ENCODE measurements at regions not wholly inside any gene's neighbourhood (a gene's known extent, or its start where the extent isn't known, plus 50 kb on each side); places are given as distances from the start of the nearest gene placed in this dataset.

- Histone ChIP-seq H3K9ac (ENCODE audit: low read length) (no peak overlapping the region), H2AFZ (ENCODE audit: low read length) (no peak overlapping the region), H3K4me3 (ENCODE audit: low read depth, low read length, poor library complexity, severe bottlenecking) (no peak overlapping the region), H3K27me3 (ENCODE audit: insufficient read depth, low read length) (no peaks in the 10 kb centered on the region), H3K9me2 (ENCODE audit: low read depth, low read length) (no peaks in the 10 kb centered on the region), H3K4me2 (ENCODE audit: low read length) (no peak overlapping the region), H3K79me2 (ENCODE audit: insufficient read depth, low read length) (no peaks in the 10 kb centered on the region), H3F3A (ENCODE audit: insufficient read depth, low read length) (no peaks in the 10 kb centered on the region), H3K27ac (ENCODE audit: low read depth, low read length, poor library complexity, severe bottlenecking) (no peak overlapping the region), H3K36me3 (ENCODE audit: insufficient read depth, low read length) (no peaks in the 10 kb centered on the region), H3K4me1 (ENCODE audit: insufficient read depth, low read length, severe bottlenecking) (no peaks in the 10 kb centered on the region), H3K9me3 (ENCODE audit: low read length) (no peaks in the 10 kb centered on the region), H4K20me1 (ENCODE audit: insufficient read depth, low read length) (no peaks in the 10 kb centered on the region)
- TF ChIP-seq CTCF (IDR thresholded peaks at IDR 0.05; ENCODE audit: low read length) = no peak
- TF ChIP-seq EZH2 (IDR thresholded peaks at IDR 0.05; ENCODE audit: borderline replicate concordance, low read length) = no peak
Measured at GRCh38 chr3:106160396-106160795, 291.6 kb upstream of the CBLB start.

GRCh38 chr3:106161246-106161645 lies 292.4 kb upstream of the CBLB start:
- no peak for TF ChIP-seq EZH2 (IDR thresholded peaks at IDR 0.05; ENCODE audit: borderline replicate concordance, low read length)
- no peak for TF ChIP-seq CTCF (IDR thresholded peaks at IDR 0.05; ENCODE audit: low read length)
- Histone ChIP-seq H3K27me3 (ENCODE audit: insufficient read depth, low read length) (no peaks in the 10 kb centered on the region), H3K4me1 (ENCODE audit: insufficient read depth, low read length, severe bottlenecking) (no peaks in the 10 kb centered on the region), H3F3A (ENCODE audit: insufficient read depth, low read length) (no peaks in the 10 kb centered on the region), H3K9me2 (ENCODE audit: low read depth, low read length) (no peaks in the 10 kb centered on the region), H4K20me1 (ENCODE audit: insufficient read depth, low read length) (no peaks in the 10 kb centered on the region), H3K4me2 (ENCODE audit: low read length) (no peak overlapping the region), H3K36me3 (ENCODE audit: insufficient read depth, low read length) (no peaks in the 10 kb centered on the region), H3K9me3 (ENCODE audit: low read length) (no peaks in the 10 kb centered on the region), H3K9ac (ENCODE audit: low read length) (no peak overlapping the region), H3K4me3 (ENCODE audit: low read depth, low read length, poor library complexity, severe bottlenecking) (no peak overlapping the region), H3K27ac (ENCODE audit: low read depth, low read length, poor library complexity, severe bottlenecking) (no peak overlapping the region), H3K79me2 (ENCODE audit: insufficient read depth, low read length) (no peaks in the 10 kb centered on the region), H2AFZ (ENCODE audit: low read length) (no peak overlapping the region)

GRCh38 chr3:106167728-106168127 lies 298.9 kb upstream of the CBLB start:
- Histone ChIP-seq H4K20me1 (ENCODE audit: insufficient read depth, low read length) (no peaks in the 10 kb centered on the region), H3K4me1 (ENCODE audit: insufficient read depth, low read length, severe bottlenecking) (no peaks in the 10 kb centered on the region), H3K27ac (ENCODE audit: low read depth, low read length, poor library complexity, severe bottlenecking) (no peak overlapping the region), H3K4me3 (ENCODE audit: low read depth, low read length, poor library complexity, severe bottlenecking) (no peak overlapping the region), H3F3A (ENCODE audit: insufficient read depth, low read length) (no peaks in the 10 kb centered on the region), H3K9ac (ENCODE audit: low read length) (no peak overlapping the region), H3K4me2 (ENCODE audit: low read length) (no peak overlapping the region), H3K27me3 (ENCODE audit: insufficient read depth, low read length) (no peaks in the 10 kb centered on the region), H2AFZ (ENCODE audit: low read length) (no peak overlapping the region), H3K9me2 (ENCODE audit: low read depth, low read length) (no peaks in the 10 kb centered on the region), H3K79me2 (ENCODE audit: insufficient read depth, low read length) (no peaks in the 10 kb centered on the region), H3K36me3 (ENCODE audit: insufficient read depth, low read length) (no peaks in the 10 kb centered on the region), H3K9me3 (ENCODE audit: low read length) (no peaks in the 10 kb centered on the region)
- TF ChIP-seq EZH2 (IDR thresholded peaks at IDR 0.05; ENCODE audit: borderline replicate concordance, low read length) (no peak), CTCF (IDR thresholded peaks at IDR 0.05; ENCODE audit: low read length) (no peak)

All from OCI-LY1 (cell line).